ENCODE measurements at regions not wholly inside any gene's neighbourhood (a gene's known extent, or its start where the extent isn't known, plus 50 kb on each side); places are given as distances from the start of the nearest gene placed in this dataset.

GRCh38 chr16:52353249-52353648 is 193.7 kb downstream of the TOX3 start:
- no peak for TF ChIP-seq CTCF (IDR thresholded peaks at IDR 0.05; ENCODE audit: poor library complexity)
- no peak for TF ChIP-seq EZH2 (IDR thresholded peaks at IDR 0.05; ENCODE audit: borderline replicate concordance)
